Osteocyte (in vitro differentiated cells): ENCODE measurements at regions not wholly inside any gene's neighbourhood (a gene's known extent, or its start where the extent isn't known, plus 50 kb on each side); places are given as distances from the start of the nearest gene placed in this dataset.

Experiments used
- DNase-seq: peaks from one replicate; pipeline ENCODE4 v3.0.0; 2021; ENCODE audit warnings: mixed read lengths; ENCODE audit not compliant: unreplicated experiment; ENCODE audit errors: extremely low spot score
- H3K27ac Mint-ChIP-seq: one replicate; pipeline ENCODE4 v1.8.0; 2021; ENCODE audit warnings: mild to moderate bottlenecking, mixed read lengths; ENCODE audit not compliant: unreplicated experiment
- H3K27me3 Mint-ChIP-seq: one replicate; pipeline ENCODE4 v1.8.0; 2021; ENCODE audit warnings: mixed read lengths; ENCODE audit not compliant: unreplicated experiment
- H3K36me3 Mint-ChIP-seq: one replicate; pipeline ENCODE4 v1.8.0; 2021; ENCODE audit warnings: mixed read lengths; ENCODE audit not compliant: unreplicated experiment
- H3K4me1 Mint-ChIP-seq: one replicate; pipeline ENCODE4 v1.8.0; 2021; ENCODE audit warnings: mixed read lengths; ENCODE audit not compliant: unreplicated experiment
- H3K4me3 Mint-ChIP-seq: one replicate; pipeline ENCODE4 v1.8.0; 2021; ENCODE audit warnings: mild to moderate bottlenecking, moderate library complexity, mixed read lengths; ENCODE audit not compliant: unreplicated experiment
- H3K9me3 Mint-ChIP-seq: one replicate; pipeline ENCODE4 v1.8.0; 2021; ENCODE audit warnings: mixed read lengths; ENCODE audit not compliant: unreplicated experiment
- TF ChIP-seq, protein P1 (sequence below): fragments of 200-600 bp; sonication (generic); IDR thresholded peaks from 2 replicates; pipeline ENCODE4 v1.5.0; 2021; ENCODE audit warnings: antibody characterized with exemption, mild to moderate bottlenecking, moderate library complexity

DNA sequence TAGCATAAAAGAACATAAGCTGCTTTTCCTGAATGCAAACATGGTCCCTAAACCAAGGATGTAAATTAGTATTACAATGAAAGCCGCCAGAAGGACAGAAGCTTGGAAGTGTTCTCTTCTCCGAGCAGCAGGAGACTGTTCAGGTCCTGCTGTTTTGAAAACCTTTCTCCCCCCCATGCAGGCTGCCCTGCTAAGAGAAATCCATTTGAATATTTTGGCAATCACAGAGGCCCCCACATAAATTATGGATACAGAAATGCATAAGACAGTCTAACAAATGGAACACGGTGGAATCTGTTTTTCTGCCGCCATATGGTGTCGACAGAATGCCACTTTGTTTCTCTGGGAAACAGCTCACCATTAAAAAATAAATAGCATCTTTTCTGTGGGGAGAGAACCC, 600.4 kb upstream of the KLHL29 start:
- no peak overlapping the region for H3K27ac Mint-ChIP-seq
- no peaks in the 10 kb centered on the region for H3K4me1 Mint-ChIP-seq
- TF ChIP-seq, protein P1, sequence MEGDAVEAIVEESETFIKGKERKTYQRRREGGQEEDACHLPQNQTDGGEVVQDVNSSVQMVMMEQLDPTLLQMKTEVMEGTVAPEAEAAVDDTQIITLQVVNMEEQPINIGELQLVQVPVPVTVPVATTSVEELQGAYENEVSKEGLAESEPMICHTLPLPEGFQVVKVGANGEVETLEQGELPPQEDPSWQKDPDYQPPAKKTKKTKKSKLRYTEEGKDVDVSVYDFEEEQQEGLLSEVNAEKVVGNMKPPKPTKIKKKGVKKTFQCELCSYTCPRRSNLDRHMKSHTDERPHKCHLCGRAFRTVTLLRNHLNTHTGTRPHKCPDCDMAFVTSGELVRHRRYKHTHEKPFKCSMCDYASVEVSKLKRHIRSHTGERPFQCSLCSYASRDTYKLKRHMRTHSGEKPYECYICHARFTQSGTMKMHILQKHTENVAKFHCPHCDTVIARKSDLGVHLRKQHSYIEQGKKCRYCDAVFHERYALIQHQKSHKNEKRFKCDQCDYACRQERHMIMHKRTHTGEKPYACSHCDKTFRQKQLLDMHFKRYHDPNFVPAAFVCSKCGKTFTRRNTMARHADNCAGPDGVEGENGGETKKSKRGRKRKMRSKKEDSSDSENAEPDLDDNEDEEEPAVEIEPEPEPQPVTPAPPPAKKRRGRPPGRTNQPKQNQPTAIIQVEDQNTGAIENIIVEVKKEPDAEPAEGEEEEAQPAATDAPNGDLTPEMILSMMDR: no peak
- H3K36me3 Mint-ChIP-seq: no peaks in the 10 kb centered on the region
- H3K9me3 Mint-ChIP-seq: peaks cover 17% of the 10 kb centered on the region
- no peak overlapping the region for H3K4me3 Mint-ChIP-seq
- H3K27me3 Mint-ChIP-seq: no peaks in the 10 kb centered on the region
- no peak for DNase-seq

GRCh38 chr2:22786817-22787216, 598.2 kb upstream of the KLHL29 start:
- TF ChIP-seq, protein P1: no peak
- DNase-seq: no peak
- Mint-ChIP-seq H3K36me3 (no peaks in the 10 kb centered on the region), H3K27me3 (no peaks in the 10 kb centered on the region), H3K4me1 (no peaks in the 10 kb centered on the region), H3K27ac (no peak overlapping the region), H3K4me3 (no peak overlapping the region), H3K9me3 (peaks cover 17% of the 10 kb centered on the region)

DNA sequence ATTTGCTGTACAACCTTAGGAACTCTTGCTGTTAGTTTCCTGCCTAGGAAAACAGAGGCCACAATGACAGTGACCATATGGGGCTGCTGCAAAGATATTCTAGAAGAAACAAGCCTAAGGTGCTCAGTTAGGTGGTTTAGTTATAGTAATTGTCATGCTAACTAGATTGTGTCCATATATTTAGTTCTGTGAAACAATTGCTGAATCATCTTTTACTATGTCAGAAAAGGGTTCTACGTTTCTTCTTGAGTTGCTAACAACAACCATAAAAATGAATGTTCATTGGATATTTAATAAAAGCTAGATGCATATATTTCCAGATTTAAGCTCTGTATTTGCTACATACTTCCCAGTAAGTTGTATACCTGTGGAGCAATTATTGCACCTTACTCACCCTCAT, 597.2 kb upstream of the KLHL29 start:
- peaks cover 22% of the 10 kb centered on the region for H3K9me3 Mint-ChIP-seq

GRCh38 chr2:22788749-22789327, 596.1 kb upstream of the KLHL29 start:
- H3K36me3 Mint-ChIP-seq: no peaks in the 10 kb centered on the region
- H3K27me3 Mint-ChIP-seq: no peaks in the 10 kb centered on the region
- H3K9me3 Mint-ChIP-seq: peaks cover 23% of the 10 kb centered on the region
- H3K27ac Mint-ChIP-seq: no peak overlapping the region
- no peak overlapping the region for H3K4me3 Mint-ChIP-seq
- DNase-seq: no peak
- H3K4me1 Mint-ChIP-seq: no peaks in the 10 kb centered on the region
- TF ChIP-seq, protein P1: no peak

More for the DNA sequence above, 597.2 kb upstream of the KLHL29 start:
- no peak overlapping the region for H3K4me3 Mint-ChIP-seq
- TF ChIP-seq, protein P1: no peak
- DNase-seq: no peak
- H3K4me1 Mint-ChIP-seq: no peaks in the 10 kb centered on the region
- no peaks in the 10 kb centered on the region for H3K36me3 Mint-ChIP-seq
- H3K27me3 Mint-ChIP-seq: no peaks in the 10 kb centered on the region
- no peak overlapping the region for H3K27ac Mint-ChIP-seq

DNA sequence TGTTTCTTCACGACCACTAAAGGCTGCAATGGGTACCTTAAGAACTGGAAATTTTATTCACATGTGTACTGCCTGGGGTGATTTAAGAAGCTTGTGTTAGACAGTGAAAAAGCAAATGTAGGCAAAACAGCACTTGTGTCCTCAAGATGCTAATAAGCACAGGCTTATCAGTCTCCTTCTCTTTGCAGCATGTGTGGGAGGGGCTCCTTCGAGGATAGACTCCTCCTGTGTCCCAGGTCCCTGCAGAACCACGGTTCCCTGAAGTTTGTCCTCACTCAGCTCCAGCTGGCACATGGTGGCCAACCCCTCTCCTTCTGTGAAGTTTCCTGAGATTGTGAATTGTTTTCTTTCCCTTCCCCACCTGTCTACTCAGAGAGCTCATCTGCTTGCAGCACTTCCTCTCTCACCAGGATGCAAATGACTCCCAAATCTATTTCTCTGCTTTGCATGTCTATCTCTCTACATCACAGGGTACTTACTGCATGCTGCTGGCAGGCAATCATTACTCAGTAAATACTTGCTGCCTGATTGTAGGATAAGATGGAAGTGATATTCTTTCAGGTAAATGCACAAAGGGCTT, 589.6 kb upstream of the KLHL29 start:
- TF ChIP-seq, protein P1: no peak
- H3K4me1 Mint-ChIP-seq: no peaks in the 10 kb centered on the region
- no peak for DNase-seq
- no peaks in the 10 kb centered on the region for H3K27me3 Mint-ChIP-seq
- H3K27ac Mint-ChIP-seq: no peak overlapping the region
- H3K36me3 Mint-ChIP-seq: no peaks in the 10 kb centered on the region
- H3K9me3 Mint-ChIP-seq: peaks cover 10% of the 10 kb centered on the region
- no peak overlapping the region for H3K4me3 Mint-ChIP-seq
